ENCODE measurements at regions not wholly inside any gene's neighbourhood (a gene's known extent, or its start where the extent isn't known, plus 50 kb on each side); places are given as distances from the start of the nearest gene placed in this dataset.
"Not testable (repeated sequence)": the region's sequence is repeated elsewhere in the genome, so short reads cannot be mapped to it uniquely, and the experiment has no call there.

DNA sequence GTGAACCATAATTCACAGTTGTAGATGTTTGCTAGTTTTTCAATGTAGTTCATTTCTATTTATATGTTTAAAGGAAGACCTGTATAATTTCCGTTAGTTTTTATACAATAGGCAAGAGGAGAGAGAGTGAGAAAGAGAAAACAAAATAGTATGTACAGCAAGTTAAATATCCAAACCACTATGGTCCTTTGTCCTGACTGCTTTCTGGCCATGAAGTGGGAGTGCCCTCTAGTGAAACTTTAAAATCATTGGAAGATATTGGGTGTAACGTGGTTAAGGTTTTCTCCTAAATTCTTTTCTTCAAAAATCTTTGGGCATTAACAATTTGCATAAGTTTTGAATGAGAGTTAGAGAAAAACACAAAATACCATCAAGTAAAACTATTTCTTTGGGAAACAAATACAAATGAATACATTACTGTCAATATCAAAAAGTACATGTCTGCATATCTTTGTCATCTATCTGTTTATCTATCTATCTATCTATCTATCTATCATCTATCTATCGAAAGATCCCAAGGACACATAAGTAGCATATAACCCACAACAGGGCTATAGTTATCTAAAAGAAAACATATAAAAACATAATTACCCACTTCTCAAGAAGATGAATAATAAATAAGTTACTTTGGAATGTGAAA, 534.6 kb upstream of the ATP11B start:
- no peak for DNase-seq (ENCODE audit: low read depth)

DNA sequence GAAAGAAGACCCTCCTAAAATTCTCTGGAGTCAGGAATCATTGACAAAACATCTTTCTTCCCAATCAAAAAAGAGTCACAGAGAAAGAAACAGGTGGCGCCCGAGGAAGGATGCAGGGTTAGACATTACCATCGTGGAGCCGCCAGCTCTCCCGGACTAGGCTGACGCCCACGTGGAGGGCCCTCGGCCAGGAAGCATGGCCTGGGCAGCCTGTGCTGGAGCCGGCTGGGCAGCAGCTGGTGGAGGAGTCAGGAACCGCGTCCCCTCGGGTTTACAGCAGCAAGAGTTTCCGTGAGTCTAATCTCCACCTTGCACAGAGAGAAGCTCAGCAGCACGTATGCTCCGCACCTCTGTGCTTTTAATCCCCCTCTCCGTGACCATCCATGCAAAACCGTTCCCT, 533.7 kb upstream of the ATP11B start:
- DNase-seq (ENCODE audit: low read depth): no peak

DNA sequence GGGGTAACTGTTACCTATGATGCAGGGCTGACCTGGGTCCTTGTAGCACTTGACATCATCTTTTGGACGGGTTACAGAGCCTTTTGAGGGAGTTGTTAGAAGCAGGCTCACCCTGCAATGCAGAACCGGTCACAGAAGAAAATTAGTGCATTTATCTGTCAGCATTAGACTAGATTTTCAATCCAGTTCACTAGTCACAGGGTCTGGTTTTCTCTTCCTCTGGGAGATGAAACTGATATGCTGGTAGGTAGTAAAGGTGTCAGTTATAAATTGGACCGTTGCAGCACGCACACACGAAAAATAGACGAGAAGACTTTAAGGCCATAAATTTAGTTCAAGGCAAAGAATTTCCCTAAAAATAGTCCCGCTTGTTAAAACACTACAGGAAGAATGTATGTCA, 532.3 kb upstream of the ATP11B start:
- no peak for DNase-seq (ENCODE audit: low read depth)

DNA sequence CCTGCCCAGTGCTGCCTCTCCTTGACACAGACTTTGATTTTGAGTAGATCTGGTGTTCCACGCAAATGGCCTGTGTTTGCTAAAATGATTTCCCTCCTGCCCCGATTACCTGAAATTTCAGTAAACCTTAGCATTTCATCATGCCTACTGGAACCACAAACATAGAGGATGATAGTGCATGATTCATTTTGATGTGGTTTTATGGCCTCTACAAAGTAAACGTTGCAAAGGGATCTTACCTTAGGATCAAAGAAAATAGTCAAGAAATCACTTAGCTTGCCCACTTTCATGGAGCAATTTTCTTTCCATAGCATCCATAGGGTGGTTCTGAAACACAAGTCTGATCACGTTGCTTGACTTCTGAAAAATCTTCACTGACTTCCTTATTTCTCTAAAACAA, 524.6 kb upstream of the ATP11B start:
- DNase-seq (ENCODE audit: low read depth): no peak

DNA sequence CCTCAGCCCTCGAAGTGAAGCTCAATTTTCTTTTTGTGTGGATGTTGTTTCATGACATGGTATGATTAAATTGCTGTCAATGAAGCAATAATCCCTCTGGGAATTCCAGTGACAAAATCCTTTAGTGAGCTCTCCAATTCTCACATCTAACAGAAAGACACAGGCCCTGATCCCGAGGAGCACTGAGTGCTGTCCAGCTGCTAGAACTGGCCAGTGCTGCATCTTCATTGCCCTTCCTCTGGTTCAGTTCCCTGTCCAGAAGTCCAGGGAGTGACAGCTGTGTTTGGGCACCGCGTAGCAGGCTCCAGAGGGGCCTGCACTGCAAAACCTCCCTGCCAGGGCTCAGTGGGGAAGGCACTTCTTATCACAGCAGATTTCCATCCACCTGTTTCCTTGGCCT, 516.8 kb upstream of the ATP11B start:
- no peak for DNase-seq (ENCODE audit: low read depth)

DNA sequence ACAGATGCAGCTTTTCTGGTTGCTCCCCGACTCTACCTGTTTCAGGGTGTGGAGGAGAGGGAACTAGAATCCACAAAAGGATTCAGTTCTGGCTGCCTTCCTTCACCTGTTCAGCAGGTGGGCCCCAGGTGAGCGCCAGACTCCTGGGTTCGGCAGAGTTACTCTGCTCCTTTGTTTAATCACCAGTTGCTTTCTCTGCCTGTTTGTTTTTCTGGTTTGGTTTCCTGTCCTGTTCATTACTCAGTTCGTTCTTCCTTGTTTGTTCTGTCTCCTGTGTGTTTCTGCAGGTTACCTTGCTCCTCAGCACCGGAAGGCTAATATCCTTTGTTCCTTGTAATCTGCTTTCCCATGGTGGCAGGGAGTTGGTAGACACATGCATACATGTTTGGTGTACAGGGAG, 508.5 kb upstream of the ATP11B start:
- no peak for DNase-seq (ENCODE audit: low read depth)

- DNase-seq (ENCODE audit: low read depth): no peak
These were observed 500.7 kb upstream of the ATP11B start for GRCh38 chr3:182292591-182292990.

DNA sequence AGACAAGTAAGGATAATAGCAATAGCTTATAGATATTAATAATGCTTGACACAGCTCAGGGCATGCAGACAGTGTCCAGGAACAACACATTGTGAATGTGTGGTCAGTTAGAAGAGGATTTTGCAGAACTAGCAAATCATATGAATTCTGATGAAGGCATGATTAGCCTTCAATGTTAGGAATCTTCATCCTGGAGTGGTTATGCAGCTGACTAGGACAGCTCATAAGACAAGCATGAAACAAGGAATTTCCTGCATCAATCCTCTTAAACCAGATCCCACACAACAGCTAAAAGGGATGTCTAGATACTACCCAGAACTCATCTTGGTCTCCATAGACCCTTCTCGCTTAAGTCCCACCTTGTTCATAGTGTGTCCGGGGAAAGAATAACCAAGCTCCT, 499.0 kb upstream of the ATP11B start:
- peak; percentile 65 for DNase-seq (ENCODE audit: low read depth)

- DNase-seq (ENCODE audit: low read depth): no peak
These were observed 498.6 kb upstream of the ATP11B start for GRCh38 chr3:182294696-182295095.

GRCh38 chr3:182300266-182300665, 493.0 kb upstream of the ATP11B start:
- DNase-seq (ENCODE audit: low read depth): no peak

GRCh38 chr3:182303169-182303568, 490.1 kb upstream of the ATP11B start:
- no peak for DNase-seq (ENCODE audit: low read depth)

DNA sequence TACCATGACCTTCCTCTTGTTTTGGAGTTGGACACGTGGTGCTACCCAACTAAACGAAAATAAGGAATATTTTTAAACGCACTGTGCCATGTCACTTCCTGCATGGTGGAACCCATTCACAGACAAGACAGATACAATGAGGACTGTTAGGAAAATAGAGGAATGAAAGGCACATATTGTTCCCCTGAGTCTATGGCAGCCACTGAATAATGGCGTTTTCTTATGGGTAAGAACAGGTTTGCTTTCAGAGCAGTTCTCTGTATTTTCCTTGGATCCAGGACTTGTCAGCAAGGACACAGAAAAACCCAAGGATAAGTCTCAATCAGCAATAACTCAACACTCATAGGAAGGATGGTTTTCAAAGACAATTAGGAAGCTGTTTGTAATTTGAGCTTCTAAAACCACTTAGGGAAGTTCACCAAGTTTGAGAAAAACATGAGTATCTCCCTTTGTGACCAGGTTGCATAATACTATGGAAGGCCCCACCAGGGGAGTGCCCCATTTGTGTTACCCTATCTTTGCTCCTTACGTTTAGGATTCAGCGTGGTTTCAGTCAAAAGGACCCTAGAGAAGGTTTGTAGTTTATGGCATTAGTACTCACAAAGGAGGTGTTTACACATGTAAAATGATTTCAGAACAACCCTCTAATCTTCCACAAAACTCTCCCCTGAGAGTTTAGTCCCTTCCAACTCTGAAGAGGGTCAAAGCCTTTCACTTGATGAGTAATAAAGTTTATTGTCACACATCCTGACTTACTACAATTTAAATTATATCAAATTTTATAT, 487.2 kb upstream of the ATP11B start:
- no peak for DNase-seq (ENCODE audit: low read depth)

GRCh38 chr3:182308328-182308727, 485.0 kb upstream of the ATP11B start:
- DNase-seq (ENCODE audit: low read depth): no peak

DNA sequence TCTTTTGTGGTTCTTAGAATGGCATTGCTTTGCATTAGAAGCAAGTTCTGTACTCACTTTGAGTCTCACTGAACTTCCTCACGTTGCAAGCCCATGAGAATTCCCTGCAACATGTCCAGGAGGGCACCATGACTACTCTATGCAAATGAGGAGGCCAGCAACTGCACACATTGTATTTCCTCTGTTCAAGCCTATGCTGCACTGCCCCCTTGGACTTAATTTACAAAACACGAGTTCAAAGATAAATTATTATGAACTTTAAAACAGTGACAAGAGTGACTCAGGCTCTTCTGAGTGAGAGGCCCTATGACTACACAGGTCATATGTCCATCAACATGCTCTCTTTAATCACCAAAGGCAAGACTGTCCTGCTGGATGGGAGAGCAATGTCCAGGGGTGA, 484.2 kb upstream of the ATP11B start:
- DNase-seq (ENCODE audit: low read depth): no peak

GRCh38 chr3:182315313-182315712, 478.0 kb upstream of the ATP11B start:
- no peak for DNase-seq (ENCODE audit: low read depth)

GRCh38 chr3:182323126-182323700, 470.1 kb upstream of the ATP11B start:
- DNase-seq (ENCODE audit: low read depth): no peak

GRCh38 chr3:182323898-182324297, 469.4 kb upstream of the ATP11B start:
- DNase-seq (ENCODE audit: low read depth): no peak

DNA sequence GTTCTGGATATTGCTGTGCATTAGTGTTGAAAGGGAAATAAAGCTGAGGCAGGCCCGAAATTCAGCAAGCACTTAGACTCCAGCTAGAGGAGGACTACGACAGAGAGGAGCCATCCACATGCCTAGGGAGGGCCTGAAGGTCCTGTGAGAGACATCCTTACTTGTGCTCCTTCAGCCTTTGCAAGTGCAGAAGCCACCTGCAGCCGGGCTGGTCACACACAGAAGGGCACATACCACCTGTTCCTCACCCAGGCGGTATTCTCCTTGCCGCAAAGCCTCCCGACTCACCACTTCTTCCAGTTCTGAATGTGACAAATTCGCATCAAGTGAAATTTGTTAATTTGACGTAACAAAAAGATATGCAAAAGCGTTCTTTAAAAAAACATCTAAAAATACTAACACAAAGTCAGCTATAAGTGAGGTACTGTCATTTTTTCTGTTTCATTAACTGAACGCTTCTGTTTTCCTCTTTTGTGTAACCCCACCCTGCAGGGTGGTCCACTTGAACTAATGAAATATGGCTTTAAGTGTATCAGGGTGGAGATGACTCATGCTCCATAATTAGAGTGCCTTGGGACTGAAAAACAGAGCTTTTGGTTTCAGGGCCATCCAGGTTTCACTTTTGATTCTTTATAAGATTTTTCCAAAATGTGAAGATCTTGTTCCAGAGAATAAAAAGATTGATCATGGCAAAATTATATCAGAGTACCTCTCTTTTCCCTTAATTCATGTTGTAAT, 467.9 kb upstream of the ATP11B start:
- no peak for DNase-seq (ENCODE audit: low read depth)

GRCh38 chr3:182327196-182327681, 466.1 kb upstream of the ATP11B start:
- DNase-seq (ENCODE audit: low read depth): peak; percentile 48

- no peak for DNase-seq (ENCODE audit: low read depth)
These were observed 462.7 kb upstream of the ATP11B start for GRCh38 chr3:182330646-182331045.

- DNase-seq (ENCODE audit: low read depth): no peak
These were observed 462.0 kb upstream of the ATP11B start for GRCh38 chr3:182331341-182331740.

- no peak for DNase-seq (ENCODE audit: low read depth)
These were observed 451.1 kb upstream of the ATP11B start for GRCh38 chr3:182342252-182342651.

DNA sequence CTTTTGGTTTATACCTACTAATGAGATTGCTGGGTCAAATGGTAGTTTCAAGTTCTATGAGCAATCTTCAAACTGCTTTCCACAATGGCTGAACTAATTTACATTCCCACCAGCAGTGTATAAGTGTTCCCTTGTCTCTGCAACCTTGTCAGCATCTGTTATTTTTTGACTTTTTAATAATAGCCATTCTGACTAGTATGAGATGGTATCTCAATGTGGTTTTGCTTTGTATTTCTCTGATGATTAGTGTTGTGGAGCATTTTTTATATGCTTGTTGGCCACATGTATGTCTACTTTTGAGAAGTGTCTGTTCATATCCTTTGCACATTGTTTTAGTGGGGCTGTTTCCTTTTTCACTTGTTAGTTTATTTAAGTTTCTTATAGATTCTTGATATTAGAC, 449.3 kb upstream of the ATP11B start:
- not testable (repeated sequence) for DNase-seq (ENCODE audit: low read depth)

All from non-pigmented ciliary epithelial cell (primary cell).